Right atrium auricular region (tissue), 2 donors: ENCODE measurements at regions not wholly inside any gene's neighbourhood (a gene's known extent, or its start where the extent isn't known, plus 50 kb on each side); places are given as distances from the start of the nearest gene placed in this dataset.
"Not testable (repeated sequence)": the region's sequence is repeated elsewhere in the genome, so short reads cannot be mapped to it uniquely, and the experiment has no call there.

Source experiments
- DNase-seq: peaks from one replicate; pipeline ENCODE4 v3.0.0-alpha.2; 2019; ENCODE audit warnings: low spot score
- H3K27ac ChIP-seq, 2 donors: fragments of 200-600 bp; sonication (generic); 1 replicate in 1 of 2; 2 replicates in 1 of 2; pipeline ENCODE4 v1.5.1; 2016 to 2019
- H3K27me3 ChIP-seq, 2 donors: fragments of 200-600 bp; sonication (generic); one replicate each; pipeline versions ENCODE4 v1.5.1 to v1.6.0; 2017 to 2019
- H3K36me3 ChIP-seq: fragments of 200-600 bp; sonication (generic); one replicate; pipeline ENCODE4 v1.5.1; 2016
- H3K4me1 ChIP-seq, 2 donors: fragments of 200-600 bp; sonication (generic); one replicate each; pipeline versions ENCODE4 v1.5.1 to v1.6.0; 2017 to 2019
- H3K4me3 ChIP-seq, 2 donors: fragments of 200-600 bp; sonication (generic); 1 replicate in 1 of 2; 2 replicates in 1 of 2; pipeline ENCODE4 v1.5.1; 2017 to 2019; ENCODE audit warnings: mild to moderate bottlenecking in 1 of 2, moderate library complexity in 1 of 2
- H3K9me3 ChIP-seq, 2 donors: fragments of 200-600 bp; sonication (generic); one replicate each; pipeline ENCODE4 v1.5.1; 2019
- CTCF ChIP-seq, 2 donors: fragments of 200-600 bp; sonication (generic); IDR thresholded peaks; one replicate each; pipeline ENCODE4 v1.5.1; 2019; ENCODE audit warnings: antibody characterized with exemption in 2 of 2

DNA sequence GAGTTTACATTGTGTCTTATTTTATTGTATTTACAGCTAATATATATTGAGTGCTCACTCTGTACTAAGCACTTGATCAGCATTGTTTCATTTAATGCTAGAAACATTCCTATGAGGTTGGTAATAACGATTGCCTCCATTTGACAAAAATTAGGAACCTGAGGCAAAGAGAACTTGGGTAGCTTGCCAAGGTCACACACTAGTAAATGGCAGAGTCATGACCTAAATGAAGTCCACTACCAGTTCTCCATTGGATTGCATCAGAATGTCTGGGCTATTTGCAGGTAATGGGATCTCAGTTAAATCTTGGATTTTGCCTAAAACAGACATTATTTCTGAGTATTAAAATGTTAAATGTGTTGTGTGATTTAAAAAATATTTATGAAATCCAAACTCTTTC, 65.8 kb upstream of the CRIM1 start:
- DNase-seq: no peak
- Histone ChIP-seq H3K9me3 (no peaks in the 10 kb centered on the region), H3K4me3 (no peak overlapping the region), H3K27ac (no peak overlapping the region), H3K27me3 (no peaks in the 10 kb centered on the region), H3K4me1 (no peaks in the 10 kb centered on the region), H3K36me3 (no peaks in the 10 kb centered on the region)
- no peak for TF ChIP-seq CTCF (IDR thresholded peaks at IDR 0.05)

DNA sequence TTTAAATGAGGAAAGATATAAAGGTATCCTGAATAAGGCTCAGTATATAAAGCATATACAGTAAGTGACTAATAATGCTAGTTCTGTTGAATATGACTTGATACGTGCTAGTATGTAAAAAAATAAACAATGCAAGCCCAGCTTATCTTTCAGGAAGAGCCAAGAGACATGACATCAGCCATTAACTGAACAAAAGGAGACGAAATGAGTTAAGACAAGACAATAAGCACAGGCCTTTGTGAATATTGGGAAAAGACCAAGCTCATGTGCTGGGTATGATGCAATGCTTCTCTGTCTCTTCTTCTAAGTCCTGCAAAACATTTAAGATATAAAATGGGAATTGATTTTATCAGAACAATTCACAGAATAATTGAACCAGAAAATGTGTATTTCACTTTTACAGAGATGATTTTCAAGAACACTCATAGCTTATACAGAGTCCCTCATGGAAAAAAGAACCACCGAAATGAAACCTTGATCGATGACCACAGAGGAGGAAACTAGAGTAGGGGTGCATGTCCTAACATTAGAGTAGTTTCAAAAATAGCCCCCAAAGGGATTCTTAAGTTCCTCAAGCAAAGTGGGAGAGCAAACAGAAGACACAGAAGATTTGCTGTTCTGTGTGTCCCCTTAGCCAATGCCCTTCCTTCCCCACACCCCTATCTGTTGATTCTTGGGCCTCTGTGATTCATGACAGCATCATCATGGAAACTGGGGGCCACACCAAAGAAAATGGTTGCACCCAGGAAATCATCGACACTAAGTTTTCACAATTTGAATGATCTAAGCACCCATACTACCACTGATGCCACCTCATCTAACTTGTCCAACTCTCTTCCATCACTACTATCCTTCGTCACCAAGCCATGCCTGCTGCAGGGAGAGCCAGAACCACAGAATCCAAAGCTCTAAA, 68.0 kb upstream of the CRIM1 start:
- TF ChIP-seq CTCF (IDR thresholded peaks at IDR 0.05): no peak

GRCh38 chr2:36279506-36279905, 76.1 kb upstream of the CRIM1 start:
- H3K9me3 ChIP-seq, H3K27ac ChIP-seq, H3K4me3 ChIP-seq, H3K27me3 ChIP-seq, H3K4me1 ChIP-seq, H3K36me3 ChIP-seq, DNase-seq: not testable (repeated sequence)

More for the DNA sequence above, 68.0 kb upstream of the CRIM1 start:
- H3K4me1 ChIP-seq: no peaks in the 10 kb centered on the region
- no peak overlapping the region for H3K4me3 ChIP-seq
- DNase-seq: no peak
- H3K27me3 ChIP-seq: no peaks in the 10 kb centered on the region
- no peaks in the 10 kb centered on the region for H3K9me3 ChIP-seq
- no peak overlapping the region for H3K27ac ChIP-seq
- no peaks in the 10 kb centered on the region for H3K36me3 ChIP-seq

GRCh38 chr2:36277881-36278523, 77.6 kb upstream of the CRIM1 start:
- no peaks in the 10 kb centered on the region for H3K27me3 ChIP-seq

GRCh38 chr2:36277146-36277808, 78.3 kb upstream of the CRIM1 start:
- no peak for DNase-seq
- H3K4me3 ChIP-seq: no peak overlapping the region
- no peak overlapping the region for H3K27ac ChIP-seq
- H3K9me3 ChIP-seq: no peaks in the 10 kb centered on the region
- no peaks in the 10 kb centered on the region for H3K36me3 ChIP-seq
- no peaks in the 10 kb centered on the region for H3K4me1 ChIP-seq
- TF ChIP-seq CTCF (IDR thresholded peaks at IDR 0.05): no peak
- H3K27me3 ChIP-seq: no peaks in the 10 kb centered on the region

More at GRCh38 chr2:36277881-36278523, 77.6 kb upstream of the CRIM1 start:
- TF ChIP-seq CTCF (IDR thresholded peaks at IDR 0.05): no peak
- Histone ChIP-seq H3K4me1 (no peaks in the 10 kb centered on the region), H3K27ac (no peak overlapping the region), H3K4me3 (no peak overlapping the region), H3K36me3 (no peaks in the 10 kb centered on the region), H3K9me3 (no peaks in the 10 kb centered on the region)
- DNase-seq: no peak

- no peak overlapping the region for H3K27ac ChIP-seq
- H3K9me3 ChIP-seq: peaks cover 0 to 16% of the 10 kb centered on the region in 2 donors
- H3K36me3 ChIP-seq: no peaks in the 10 kb centered on the region
- H3K27me3 ChIP-seq: no peaks in the 10 kb centered on the region
- H3K4me1 ChIP-seq: no peaks in the 10 kb centered on the region
- no peak for DNase-seq
- H3K4me3 ChIP-seq: no peak overlapping the region
- no peak for TF ChIP-seq CTCF (IDR thresholded peaks at IDR 0.05)
Observed at GRCh38 chr2:36271266-36271665, 84.3 kb upstream of the CRIM1 start.
